ENCODE measurements at regions not wholly inside any gene's neighbourhood (a gene's known extent, or its start where the extent isn't known, plus 50 kb on each side); places are given as distances from the start of the nearest gene placed in this dataset.

DNA sequence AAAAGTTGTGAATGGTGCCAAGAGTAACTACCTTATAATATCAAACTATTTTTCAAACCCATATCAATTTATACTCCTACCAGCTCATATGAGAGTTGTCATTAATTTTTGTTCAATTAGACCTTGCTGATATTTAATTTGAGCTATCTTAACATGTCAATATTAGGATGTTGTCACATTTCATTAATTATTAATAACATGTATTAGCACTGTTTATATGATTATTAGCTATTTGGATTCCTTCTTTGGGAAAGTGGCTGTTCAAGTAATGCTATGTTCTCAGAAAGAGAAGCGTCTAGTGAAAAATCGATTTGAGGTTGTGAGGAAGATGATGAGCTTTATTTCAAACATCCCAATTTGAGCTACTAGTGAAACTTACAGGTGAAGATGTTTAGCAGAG, 620.2 kb downstream of the KCNJ3 start:
- TF ChIP-seq, protein P1, sequence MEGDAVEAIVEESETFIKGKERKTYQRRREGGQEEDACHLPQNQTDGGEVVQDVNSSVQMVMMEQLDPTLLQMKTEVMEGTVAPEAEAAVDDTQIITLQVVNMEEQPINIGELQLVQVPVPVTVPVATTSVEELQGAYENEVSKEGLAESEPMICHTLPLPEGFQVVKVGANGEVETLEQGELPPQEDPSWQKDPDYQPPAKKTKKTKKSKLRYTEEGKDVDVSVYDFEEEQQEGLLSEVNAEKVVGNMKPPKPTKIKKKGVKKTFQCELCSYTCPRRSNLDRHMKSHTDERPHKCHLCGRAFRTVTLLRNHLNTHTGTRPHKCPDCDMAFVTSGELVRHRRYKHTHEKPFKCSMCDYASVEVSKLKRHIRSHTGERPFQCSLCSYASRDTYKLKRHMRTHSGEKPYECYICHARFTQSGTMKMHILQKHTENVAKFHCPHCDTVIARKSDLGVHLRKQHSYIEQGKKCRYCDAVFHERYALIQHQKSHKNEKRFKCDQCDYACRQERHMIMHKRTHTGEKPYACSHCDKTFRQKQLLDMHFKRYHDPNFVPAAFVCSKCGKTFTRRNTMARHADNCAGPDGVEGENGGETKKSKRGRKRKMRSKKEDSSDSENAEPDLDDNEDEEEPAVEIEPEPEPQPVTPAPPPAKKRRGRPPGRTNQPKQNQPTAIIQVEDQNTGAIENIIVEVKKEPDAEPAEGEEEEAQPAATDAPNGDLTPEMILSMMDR (IDR thresholded peaks at IDR 0.05) = no peak
- TF ChIP-seq POLR2A (IDR thresholded peaks at IDR 0.05) = no peak

Data from Peyer's patch (tissue), 4 donors.